Osteoblast (primary cell): ENCODE measurements at regions not wholly inside any gene's neighbourhood (a gene's known extent, or its start where the extent isn't known, plus 50 kb on each side); places are given as distances from the start of the nearest gene placed in this dataset.
"Not testable (repeated sequence)": the region's sequence is repeated elsewhere in the genome, so short reads cannot be mapped to it uniquely, and the experiment has no call there.

Source experiments
- DNase-seq: peaks from one replicate; pipeline ENCODE4 v3.0.0; 2011; ENCODE audit warnings: low spot score, mixed read lengths; ENCODE audit not compliant: insufficient read length; ENCODE audit errors: missing footprints
- H2AFZ ChIP-seq: 2 replicates; pipeline ENCODE4 v1.6.0; 2011; ENCODE audit warnings: mild to moderate bottlenecking, low read length
- H3K27ac ChIP-seq: 2 replicates; pipeline ENCODE4 v1.5.1; 2011; ENCODE audit warnings: mild to moderate bottlenecking, low read depth, low read length, moderate library complexity
- H3K27me3 ChIP-seq: 2 replicates; pipeline ENCODE4 v1.6.0; 2012; ENCODE audit warnings: mild to moderate bottlenecking, control low read depth, inconsistent platforms, low read length, moderate library complexity; ENCODE audit not compliant: insufficient read depth
- H3K36me3 ChIP-seq: 2 replicates; pipeline ENCODE4 v1.5.1; 2011; ENCODE audit warnings: mild to moderate bottlenecking, low read length, control low read depth, moderate library complexity; ENCODE audit not compliant: insufficient read depth
- H3K4me1 ChIP-seq: 2 replicates; pipeline ENCODE4 v1.5.1; 2011; ENCODE audit warnings: mild to moderate bottlenecking, low read length, control low read depth, moderate library complexity; ENCODE audit not compliant: insufficient read depth
- H3K4me2 ChIP-seq: 2 replicates; pipeline ENCODE4 v1.6.0; 2011; ENCODE audit warnings: mild to moderate bottlenecking, low read length; ENCODE audit not compliant: insufficient read depth
- H3K4me3 ChIP-seq: fragments of 200-600 bp; sonication (generic); 3 replicates; pipeline ENCODE4 v1.5.1; 2012; ENCODE audit warnings: mild to moderate bottlenecking, low read length, inconsistent platforms; ENCODE audit not compliant: insufficient read depth
- H3K79me2 ChIP-seq: 2 replicates; pipeline ENCODE4 v1.6.0; 2012; ENCODE audit warnings: mild to moderate bottlenecking, low read length, control low read depth, inconsistent platforms; ENCODE audit not compliant: insufficient read depth
- H3K9me3 ChIP-seq: 2 replicates; pipeline ENCODE4 v1.5.1; 2011; ENCODE audit warnings: low read depth, low read length, control low read depth
- H4K20me1 ChIP-seq: 2 replicates; pipeline ENCODE4 v1.6.0; 2012; ENCODE audit warnings: mild to moderate bottlenecking, low read length, control low read depth; ENCODE audit not compliant: insufficient read depth

DNA sequence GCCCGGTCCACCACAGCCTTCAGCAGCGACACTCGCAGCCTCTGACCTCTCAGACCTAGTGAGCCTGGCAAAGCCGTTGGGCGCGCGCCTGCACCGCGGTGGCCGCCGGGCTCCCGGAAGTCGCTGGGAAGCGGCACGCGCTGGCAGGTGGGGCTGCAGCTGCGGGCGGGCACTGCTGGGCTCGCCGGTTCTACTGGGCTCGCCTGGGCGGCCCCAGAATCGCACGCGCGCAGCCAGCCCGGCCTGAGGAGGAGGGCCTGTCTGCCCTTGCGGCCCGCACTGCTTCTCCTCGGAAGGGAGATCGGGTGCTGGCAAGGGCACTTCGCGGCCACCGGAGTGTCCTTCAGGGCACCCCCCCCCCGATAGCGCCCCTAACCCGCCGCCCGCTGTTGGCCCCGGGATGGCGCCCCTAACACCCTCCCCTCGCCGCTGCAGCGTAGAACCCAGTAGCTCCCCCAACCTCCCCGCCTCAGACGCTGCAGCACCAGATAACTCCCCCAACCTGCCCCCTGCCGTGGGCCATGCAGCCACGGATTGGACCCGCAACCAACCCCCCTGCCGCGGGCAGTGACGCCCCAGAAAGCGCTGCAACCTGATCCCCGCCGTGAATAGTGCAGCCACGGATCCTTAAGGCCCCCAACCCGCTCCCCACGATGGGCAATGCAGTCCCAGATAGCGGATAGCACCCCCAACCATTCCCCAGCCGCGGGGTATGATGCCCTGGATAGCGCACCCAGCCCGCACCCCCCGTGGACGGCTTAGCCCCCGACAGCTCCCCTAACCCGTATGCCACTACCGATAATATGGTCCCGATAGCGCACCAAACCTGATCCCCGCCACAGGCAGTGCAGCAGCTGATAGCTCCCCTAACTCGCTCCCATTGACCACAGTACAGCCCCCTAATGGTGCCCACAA, 306.5 kb downstream of the TUBA3C start:
- not testable (repeated sequence) for H3K4me1 ChIP-seq, H3K36me3 ChIP-seq, DNase-seq, H3K9me3 ChIP-seq, H3K4me3 ChIP-seq, H2AFZ ChIP-seq, H3K27ac ChIP-seq, H4K20me1 ChIP-seq, H3K27me3 ChIP-seq, H3K4me2 ChIP-seq, H3K79me2 ChIP-seq

DNA sequence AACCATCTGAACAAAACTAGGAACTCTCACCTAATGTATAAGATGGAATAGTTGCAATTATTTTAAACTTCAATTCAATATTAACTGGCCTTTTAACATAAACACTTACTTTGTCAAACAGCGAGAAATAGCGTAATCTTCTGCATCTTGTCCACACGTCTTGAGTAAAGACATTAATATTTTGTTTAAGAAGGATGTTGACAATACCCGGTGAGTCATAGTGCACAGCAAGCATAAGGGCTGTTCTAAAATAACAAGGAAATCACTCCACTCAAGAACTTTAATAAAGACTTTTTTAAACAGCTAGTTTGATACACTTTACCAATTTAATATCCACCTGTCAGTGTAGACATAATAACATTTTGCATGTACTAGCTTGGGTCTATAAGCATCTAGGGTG, 311.1 kb downstream of the TUBA3C start:
- H3K4me1 ChIP-seq, H3K4me2 ChIP-seq, H3K27me3 ChIP-seq, H3K9me3 ChIP-seq, H2AFZ ChIP-seq, H4K20me1 ChIP-seq, H3K4me3 ChIP-seq, H3K27ac ChIP-seq, DNase-seq, H3K36me3 ChIP-seq, H3K79me2 ChIP-seq: not testable (repeated sequence)

DNA sequence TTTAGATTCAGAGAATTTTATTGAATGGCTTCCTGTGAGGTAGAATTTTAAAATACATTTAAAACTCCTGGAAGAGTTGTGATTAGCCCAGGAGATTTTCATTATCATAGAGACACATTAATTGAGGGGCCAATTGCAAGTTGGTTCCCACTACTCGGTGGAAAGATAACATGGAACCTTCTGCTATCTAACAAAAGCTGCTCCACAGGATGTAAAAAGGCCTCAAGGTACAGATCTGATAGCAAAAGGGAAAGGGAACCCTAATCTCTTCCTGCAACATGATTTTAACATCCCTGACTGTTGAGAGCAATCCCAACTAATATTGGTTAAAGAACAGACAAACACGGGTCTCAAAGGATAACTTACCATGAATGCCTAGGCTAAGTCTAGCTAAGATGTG, 312.3 kb downstream of the TUBA3C start:
- not testable (repeated sequence) for DNase-seq, H3K4me1 ChIP-seq, H3K36me3 ChIP-seq, H3K4me2 ChIP-seq, H3K27me3 ChIP-seq, H4K20me1 ChIP-seq, H3K79me2 ChIP-seq, H2AFZ ChIP-seq, H3K27ac ChIP-seq, H3K9me3 ChIP-seq, H3K4me3 ChIP-seq

DNA sequence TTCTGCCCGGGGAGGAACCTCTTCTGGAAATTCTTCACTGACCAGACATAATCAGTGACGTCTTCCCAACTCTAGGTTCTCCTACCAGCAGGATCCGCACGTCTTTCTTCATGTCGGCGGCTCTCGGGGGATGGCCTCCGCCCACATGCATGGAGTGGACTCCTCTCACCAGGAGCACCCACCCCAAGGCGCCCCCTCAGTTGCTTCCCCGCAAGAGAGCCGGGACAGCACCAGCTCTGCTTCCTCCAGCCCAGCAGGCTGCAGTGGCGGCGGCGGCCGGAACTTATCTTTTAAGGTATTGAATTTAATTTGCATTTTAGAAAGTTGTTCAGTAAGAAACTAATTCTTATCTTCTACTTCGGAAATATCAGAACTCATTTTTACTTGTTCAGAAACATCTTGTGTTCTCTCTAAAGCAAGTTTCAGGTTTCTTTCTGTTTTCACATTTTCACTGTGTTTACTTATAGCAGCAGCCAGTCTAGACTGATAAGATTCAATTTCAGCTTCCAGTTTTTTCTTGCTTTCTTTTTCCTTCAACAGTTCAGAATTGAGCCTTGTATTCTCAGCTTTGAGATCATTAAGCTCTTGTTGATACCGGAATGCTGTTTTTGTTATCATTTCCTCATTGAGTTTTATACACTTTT, 343.5 kb downstream of the TUBA3C start:
- H3K4me2 ChIP-seq, H3K27me3 ChIP-seq, H4K20me1 ChIP-seq, H3K79me2 ChIP-seq, H3K27ac ChIP-seq, H3K4me3 ChIP-seq, H3K36me3 ChIP-seq, H2AFZ ChIP-seq, H3K4me1 ChIP-seq, H3K9me3 ChIP-seq: not testable (repeated sequence)
- DNase-seq, result peak; percentile 37

DNA sequence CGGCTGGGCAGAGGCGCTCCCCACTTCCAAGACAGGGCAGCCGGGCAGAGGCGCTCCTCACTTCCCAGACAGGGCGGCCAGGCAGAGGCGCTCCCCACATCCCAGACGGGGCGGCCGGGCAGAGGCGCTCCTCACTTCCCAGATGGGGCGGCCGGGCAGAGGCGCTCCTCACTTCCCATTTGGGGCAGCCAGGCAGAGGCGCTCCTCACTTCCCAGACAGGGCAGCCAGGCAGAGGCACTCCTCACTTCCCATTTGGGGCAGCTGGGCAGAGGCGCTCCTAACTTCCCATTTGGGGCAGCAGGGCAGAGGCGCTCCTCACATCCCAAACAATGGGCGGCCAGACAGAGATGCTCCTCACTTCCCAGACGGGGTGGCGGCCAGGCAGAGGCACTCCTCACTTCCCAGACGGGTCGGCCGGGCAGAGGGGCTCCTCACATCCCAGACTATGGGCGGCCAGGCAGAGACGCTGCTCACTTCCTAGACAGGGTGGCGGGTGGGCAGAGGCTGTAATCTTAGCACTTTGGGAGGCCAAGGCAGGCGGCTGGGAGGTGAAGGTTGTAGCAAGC, 344.4 kb downstream of the TUBA3C start:
- not testable (repeated sequence) for H3K9me3 ChIP-seq, DNase-seq, H3K27ac ChIP-seq, H3K4me1 ChIP-seq, H4K20me1 ChIP-seq, H3K27me3 ChIP-seq, H3K4me2 ChIP-seq, H3K36me3 ChIP-seq, H2AFZ ChIP-seq, H3K4me3 ChIP-seq, H3K79me2 ChIP-seq

DNA sequence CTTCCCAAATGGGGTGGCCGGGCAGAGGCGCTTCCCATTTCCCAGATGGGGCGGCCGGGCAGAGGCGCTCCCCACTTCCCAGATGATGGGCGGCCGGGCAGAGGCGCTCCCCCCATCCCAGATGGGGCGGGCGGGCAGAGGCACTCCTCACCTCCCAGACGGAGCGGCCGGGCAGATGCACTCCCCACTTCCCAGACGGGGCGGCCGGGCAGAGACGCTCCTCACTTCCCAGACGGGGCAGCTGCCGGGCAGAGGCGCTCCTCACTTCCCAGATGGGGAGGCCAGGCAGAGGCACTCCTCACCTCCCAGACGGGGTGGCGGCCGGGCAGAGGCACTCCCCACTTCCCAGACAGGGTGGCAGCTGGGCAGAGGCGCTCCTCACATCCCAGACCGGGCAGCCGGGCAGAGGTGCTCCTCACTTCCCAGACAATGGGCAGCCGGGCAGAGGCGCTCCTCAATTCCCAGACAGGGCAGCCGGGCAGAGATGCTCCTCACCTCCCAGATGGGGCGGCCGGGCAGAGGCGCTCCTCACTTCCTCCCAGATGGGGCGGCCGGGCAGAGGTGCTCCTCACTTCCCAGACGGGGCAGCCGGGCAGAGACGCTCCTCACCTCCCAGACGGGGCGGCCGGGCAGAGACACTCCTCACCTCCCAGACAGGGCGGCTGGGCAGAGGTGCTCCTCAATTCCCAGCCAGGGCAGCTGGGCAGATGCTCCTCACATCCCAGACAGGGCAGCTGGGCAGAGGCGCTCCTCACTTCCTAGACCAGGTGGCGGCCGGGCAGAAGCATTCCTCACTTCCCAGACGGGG, 345.0 kb downstream of the TUBA3C start:
- H2AFZ ChIP-seq, H3K27me3 ChIP-seq, H3K9me3 ChIP-seq, H3K79me2 ChIP-seq, H3K4me1 ChIP-seq, H3K4me2 ChIP-seq, H3K4me3 ChIP-seq, H4K20me1 ChIP-seq, H3K36me3 ChIP-seq, H3K27ac ChIP-seq: not testable (repeated sequence)
- DNase-seq, result peak; percentile 2

DNA sequence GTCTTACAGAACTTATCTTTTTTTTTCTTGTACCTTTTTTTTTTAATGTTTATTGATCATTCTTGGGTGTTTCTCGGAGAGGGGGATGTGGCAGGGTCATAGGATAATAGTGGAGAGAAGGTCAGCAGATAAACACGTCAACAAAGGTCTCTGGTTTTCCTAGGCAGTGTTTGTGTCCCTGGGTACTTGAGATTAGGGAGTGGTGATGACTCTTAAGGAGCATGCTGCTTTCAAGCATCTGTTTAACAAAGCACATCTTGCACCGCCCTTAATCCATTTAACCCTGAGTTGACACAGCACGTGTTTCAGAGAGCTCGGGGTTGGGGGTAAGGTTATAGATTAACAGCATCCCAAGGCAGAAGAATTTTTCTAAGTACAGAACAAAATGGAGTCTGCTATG, 345.9 kb downstream of the TUBA3C start:
- H3K4me2 ChIP-seq, H3K9me3 ChIP-seq, H3K36me3 ChIP-seq, H3K4me3 ChIP-seq, H3K27me3 ChIP-seq, H3K79me2 ChIP-seq, H2AFZ ChIP-seq, H4K20me1 ChIP-seq, DNase-seq, H3K27ac ChIP-seq, H3K4me1 ChIP-seq: not testable (repeated sequence)

DNA sequence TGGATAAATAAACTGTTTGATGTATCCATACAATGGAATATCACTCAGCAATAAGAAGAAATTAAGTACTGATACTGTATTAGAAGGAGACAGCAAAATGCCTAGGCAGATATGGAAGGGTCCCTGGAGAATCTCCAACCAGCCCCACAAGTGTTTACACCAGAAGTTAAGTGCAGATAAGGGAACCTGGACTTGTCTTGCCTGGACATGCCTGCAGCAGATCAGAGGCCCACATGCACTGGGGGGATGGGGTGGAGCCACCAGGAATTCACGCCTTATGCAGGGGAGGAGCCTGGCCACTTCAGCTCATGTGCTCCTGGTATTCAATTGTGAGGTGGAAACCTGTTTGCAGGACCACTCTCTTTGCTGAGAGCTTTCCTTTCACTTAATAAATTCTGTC, 356.9 kb downstream of the TUBA3C start:
- not testable (repeated sequence) for H3K27me3 ChIP-seq, H3K27ac ChIP-seq, H3K4me1 ChIP-seq, H3K4me3 ChIP-seq, H4K20me1 ChIP-seq, H3K79me2 ChIP-seq, H3K4me2 ChIP-seq, H3K36me3 ChIP-seq, H2AFZ ChIP-seq, DNase-seq, H3K9me3 ChIP-seq
